Neuronal stem cell (in vitro differentiated cells): ENCODE measurements at regions not wholly inside any gene's neighbourhood (a gene's known extent, or its start where the extent isn't known, plus 50 kb on each side); places are given as distances from the start of the nearest gene placed in this dataset.
"Not testable (repeated sequence)": the region's sequence is repeated elsewhere in the genome, so short reads cannot be mapped to it uniquely, and the experiment has no call there.

ENCODE experiments used
- DNase-seq: peaks from one replicate; pipeline ENCODE4 v3.0.0-alpha.2; 2013; ENCODE audit warnings: low spot score
- H2AFZ ChIP-seq: one replicate; pipeline ENCODE4 v1.6.1; 2013; ENCODE audit warnings: mild to moderate bottlenecking, low read length, inconsistent platforms
- H2AK5ac ChIP-seq: 2 replicates; pipeline ENCODE4 v1.6.1; 2013; ENCODE audit warnings: low read depth, mild to moderate bottlenecking, inconsistent platforms, low read length, moderate library complexity, mixed read lengths
- H2BK120ac ChIP-seq: 2 replicates; pipeline ENCODE4 v1.6.1; 2013; ENCODE audit warnings: low read depth, mild to moderate bottlenecking, inconsistent platforms, low read length, moderate library complexity, mixed read lengths
- H2BK12ac ChIP-seq: one replicate; pipeline ENCODE4 v1.6.1; 2013; ENCODE audit warnings: low read length, inconsistent platforms
- H2BK15ac ChIP-seq: 2 replicates; pipeline ENCODE4 v1.6.1; 2013; ENCODE audit warnings: mild to moderate bottlenecking, low read length, inconsistent platforms, mixed read lengths
- H2BK5ac ChIP-seq: one replicate; pipeline ENCODE4 v1.6.1; 2013; ENCODE audit warnings: inconsistent platforms, mild to moderate bottlenecking, low read length, moderate library complexity
- H3K14ac ChIP-seq: one replicate; pipeline ENCODE4 v1.6.1; 2013; ENCODE audit warnings: low read length, inconsistent platforms
- H3K18ac ChIP-seq: 2 replicates; pipeline ENCODE4 v1.6.1; 2013; ENCODE audit warnings: low read length, inconsistent platforms
- H3K23ac ChIP-seq: 2 replicates; pipeline ENCODE4 v1.6.1; 2013; ENCODE audit warnings: low read depth, mild to moderate bottlenecking, mixed read lengths, low read length, inconsistent platforms; ENCODE audit not compliant: poor library complexity
- H3K27ac ChIP-seq: replicated peaks from 3 replicates; pipeline ENCODE4 v1.5.1; 2013; ENCODE audit warnings: low read length, inconsistent platforms
- H3K27me3 ChIP-seq, 3 experiments: 2 replicates each; pipeline ENCODE4 v1.6.1; 2013; ENCODE audit warnings: low read length in 3 of 3, mild to moderate bottlenecking in 2 of 3, inconsistent platforms in 1 of 3, low read depth in 1 of 3, mixed read lengths in 1 of 3, moderate library complexity in 1 of 3; ENCODE audit not compliant: control insufficient read depth in 3 of 3, insufficient read depth in 3 of 3
- H3K36me3 ChIP-seq, 2 donors: replicated peaks in 1 of 2; 2 replicates each; pipeline ENCODE4 v1.6.1; 2013; ENCODE audit warnings: low read length in 2 of 2; ENCODE audit not compliant: control insufficient read depth in 2 of 2, insufficient read depth in 2 of 2
- H3K4ac ChIP-seq: 2 replicates; pipeline ENCODE4 v1.6.1; 2013; ENCODE audit warnings: inconsistent platforms, mild to moderate bottlenecking, low read length, moderate library complexity
- H3K4me1 ChIP-seq, 2 donors: 1 replicate in 1 of 2; 2 replicates in 1 of 2; pipeline ENCODE4 v1.6.1; 2013; ENCODE audit warnings: low read length in 2 of 2, low read depth in 1 of 2; ENCODE audit not compliant: control insufficient read depth in 2 of 2, insufficient read depth in 1 of 2
- H3K4me2 ChIP-seq: one replicate; pipeline ENCODE4 v1.6.1; 2013; ENCODE audit warnings: mild to moderate bottlenecking, low read length, inconsistent platforms; ENCODE audit not compliant: insufficient read depth, poor library complexity, severe bottlenecking
- H3K4me3 ChIP-seq, 2 donors: 2 replicates each; pipeline ENCODE4 v1.5.1; 2013; ENCODE audit warnings: low read length in 2 of 2, mild to moderate bottlenecking in 2 of 2, inconsistent platforms in 1 of 2, moderate library complexity in 1 of 2
- H3K79me1 ChIP-seq: one replicate; pipeline ENCODE4 v1.6.1; 2013; ENCODE audit warnings: low read depth, mild to moderate bottlenecking, inconsistent platforms, low read length, moderate library complexity
- H3K9ac ChIP-seq: one replicate; pipeline ENCODE4 v1.6.1; 2013; ENCODE audit warnings: mild to moderate bottlenecking, low read depth, low read length, inconsistent platforms; ENCODE audit not compliant: poor library complexity
- H3K9me3 ChIP-seq, 2 donors: replicated peaks in 1 of 2; 2 replicates each; pipeline versions ENCODE3 to v1.6.1; 2013; ENCODE audit warnings: low read length in 2 of 2, mild to moderate bottlenecking in 2 of 2, inconsistent platforms in 1 of 2, low read depth in 1 of 2, mixed read lengths in 1 of 2, moderate library complexity in 1 of 2; ENCODE audit not compliant: control insufficient read depth in 2 of 2, insufficient read depth in 1 of 2
- H4K8ac ChIP-seq: one replicate; pipeline ENCODE4 v1.6.1; 2013; ENCODE audit warnings: low read depth, mild to moderate bottlenecking, inconsistent platforms, low read length, moderate library complexity
- H4K91ac ChIP-seq: one replicate; pipeline ENCODE4 v1.6.1; 2013; ENCODE audit warnings: low read length, low read depth, mild to moderate bottlenecking, inconsistent platforms; ENCODE audit not compliant: poor library complexity
- WGBS, 2 donors: extraction: QIAGEN DNeasy Blood & Tissue Kit; methylation state at CpG; one replicate each; pipeline ENCODE4 v1.1.7; 2013; ENCODE audit warnings: missing lambda C conversion rate in 2 of 2, mixed read lengths in 1 of 2; ENCODE audit not compliant: insufficient read length in 2 of 2, insufficient replicate concordance in 1 of 2; ENCODE audit errors: extremely low coverage in 2 of 2; 5-methylcytosine and 5-hydroxymethylcytosine counted together

DNA sequence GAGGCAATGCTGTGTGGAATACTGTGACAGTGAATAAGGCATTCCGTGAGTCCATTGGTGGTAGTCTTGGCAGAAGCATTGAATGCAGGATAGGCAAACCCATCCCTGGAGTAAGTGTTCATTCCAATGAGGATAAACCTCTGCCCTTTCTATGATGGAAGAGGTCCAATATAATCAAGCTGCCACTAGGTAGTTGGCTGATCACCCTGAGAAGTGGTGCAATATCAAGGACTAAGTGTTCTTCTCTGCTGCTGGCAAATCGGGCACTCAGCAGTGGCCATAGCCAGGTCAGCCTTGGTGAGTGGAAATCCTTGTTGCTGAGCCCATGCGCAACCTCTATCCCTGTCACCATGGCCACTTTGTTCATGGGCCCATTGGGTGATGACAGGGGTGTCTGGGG lies 70.1 kb downstream of the FBXO4 start:
- Histone ChIP-seq H3K27ac (no peak overlapping the region), H3K9me3 (peaks cover 0 to 1% of the 10 kb centered on the region in 2 donors), H3K4me1 (no peaks in the 10 kb centered on the region), H3K18ac (no peak overlapping the region), H2AFZ (no peak overlapping the region), H3K4ac (no peak overlapping the region), H2BK5ac (no peak overlapping the region), H3K9ac (no peak overlapping the region), H3K79me1 (no peaks in the 10 kb centered on the region), H2BK120ac (no peak overlapping the region), H2BK15ac (no peak overlapping the region), H3K27me3 (no peaks in the 10 kb centered on the region), H3K36me3 (no peaks in the 10 kb centered on the region), H3K14ac (no peak overlapping the region), H2AK5ac (no peak overlapping the region), H3K23ac (no peak overlapping the region), H4K8ac (no peak overlapping the region), H3K4me2 (no peak overlapping the region), H2BK12ac (no peak overlapping the region), H3K4me3 (no peak overlapping the region), H4K91ac (no peak overlapping the region)
- no CpG with 5 or more reads among the region's 3 CpGs for WGBS, 2 donors
- no peak for DNase-seq

- H3K9me3 ChIP-seq: peaks cover 0 to 1% of the 10 kb centered on the region in 2 donors
- no peak overlapping the region for H3K23ac ChIP-seq
- no peak overlapping the region for H4K91ac ChIP-seq
- H2AK5ac ChIP-seq: no peak overlapping the region
- H3K79me1 ChIP-seq: no peaks in the 10 kb centered on the region
- H3K36me3 ChIP-seq: no peaks in the 10 kb centered on the region
- no peak overlapping the region for H2BK15ac ChIP-seq
- H3K18ac ChIP-seq: no peak overlapping the region
- H4K8ac ChIP-seq: no peak overlapping the region
- no peak overlapping the region for H3K4me2 ChIP-seq
- H3K27ac ChIP-seq: no peak overlapping the region
- no peak overlapping the region for H2AFZ ChIP-seq
- no CpG with 5 or more reads among the region's 6 CpGs for WGBS, 2 donors
- no peak overlapping the region for H2BK120ac ChIP-seq
- H3K9ac ChIP-seq: no peak overlapping the region
- H3K27me3 ChIP-seq: no peaks in the 10 kb centered on the region
- DNase-seq: no peak
- no peaks in the 10 kb centered on the region for H3K4me1 ChIP-seq
- H3K14ac ChIP-seq: no peak overlapping the region
- H2BK12ac ChIP-seq: no peak overlapping the region
- H3K4me3 ChIP-seq: no peak overlapping the region
- no peak overlapping the region for H2BK5ac ChIP-seq
- H3K4ac ChIP-seq: no peak overlapping the region
These were observed 76.6 kb downstream of the FBXO4 start for GRCh38 chr5:42001673-42002072.

- no CpG with 5 or more reads among the region's 4 CpGs for WGBS, 2 donors
- not testable (repeated sequence) for H3K9me3 ChIP-seq
These were observed 78.8 kb downstream of the FBXO4 start for GRCh38 chr5:42003852-42004251.

GRCh38 chr5:42005561-42006153 lies 80.6 kb downstream of the FBXO4 start:
- Histone ChIP-seq H3K4me2 (no peak overlapping the region), H3K36me3 (no peaks in the 10 kb centered on the region), H3K79me1 (no peaks in the 10 kb centered on the region), H3K4ac (no peak overlapping the region), H4K91ac (no peak overlapping the region), H3K27me3 (no peaks in the 10 kb centered on the region), H2AK5ac (no peak overlapping the region), H3K14ac (no peak overlapping the region), H3K23ac (no peak overlapping the region), H3K18ac (no peak overlapping the region), H2BK12ac (no peak overlapping the region), H3K4me1 (no peaks in the 10 kb centered on the region), H3K27ac (no peak overlapping the region), H2BK5ac (no peak overlapping the region), H2AFZ (no peak overlapping the region), H2BK15ac (no peak overlapping the region), H4K8ac (no peak overlapping the region), H2BK120ac (no peak overlapping the region), H3K4me3 (no peak overlapping the region), H3K9ac (no peak overlapping the region), H3K9me3 (no peaks in the 10 kb centered on the region)
- DNase-seq: no peak
- no CpG with 5 or more reads among the region's 1 CpG for WGBS, 2 donors

More at GRCh38 chr5:42003852-42004251, 78.8 kb downstream of the FBXO4 start:
- not testable (repeated sequence) for H3K4me3 ChIP-seq, H2BK15ac ChIP-seq, DNase-seq, H2BK5ac ChIP-seq, H3K14ac ChIP-seq, H3K23ac ChIP-seq, H2AK5ac ChIP-seq, H4K91ac ChIP-seq, H3K4ac ChIP-seq, H3K9ac ChIP-seq, H2BK120ac ChIP-seq, H4K8ac ChIP-seq, H3K18ac ChIP-seq, H3K79me1 ChIP-seq, H3K27me3 ChIP-seq, H2BK12ac ChIP-seq, H3K4me2 ChIP-seq, H3K4me1 ChIP-seq, H3K36me3 ChIP-seq, H3K27ac ChIP-seq, H2AFZ ChIP-seq
